ENCODE measurements at regions not wholly inside any gene's neighbourhood (a gene's known extent, or its start where the extent isn't known, plus 50 kb on each side); places are given as distances from the start of the nearest gene placed in this dataset.
A peak's percentile ranks its signal among the peaks of the same experiment; 100 is the strongest.

- no peak for DNase-seq
These were observed 83.7 kb upstream of the EGLN3 start for GRCh38 chr14:34034447-34035176.

DNA sequence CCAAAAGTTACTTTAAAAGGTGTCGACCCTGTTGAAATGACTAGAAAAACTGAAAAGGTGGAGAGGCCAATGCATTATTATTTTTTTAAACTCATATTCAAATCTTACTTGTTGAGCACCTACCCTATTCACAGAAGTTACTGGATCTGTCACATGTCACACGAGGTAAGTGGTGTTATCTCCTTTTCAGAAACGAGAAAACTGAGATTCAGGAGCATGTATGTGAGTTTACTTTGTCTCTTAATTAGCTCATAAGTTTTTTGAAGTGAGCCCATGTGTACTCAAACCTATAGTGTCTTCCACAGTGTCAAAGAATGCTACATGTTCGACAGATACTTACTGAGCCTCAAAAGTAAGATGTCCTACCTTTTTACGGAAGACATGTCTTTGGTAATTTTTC, 81.8 kb upstream of the EGLN3 start:
- DNase-seq: no peak

DNA sequence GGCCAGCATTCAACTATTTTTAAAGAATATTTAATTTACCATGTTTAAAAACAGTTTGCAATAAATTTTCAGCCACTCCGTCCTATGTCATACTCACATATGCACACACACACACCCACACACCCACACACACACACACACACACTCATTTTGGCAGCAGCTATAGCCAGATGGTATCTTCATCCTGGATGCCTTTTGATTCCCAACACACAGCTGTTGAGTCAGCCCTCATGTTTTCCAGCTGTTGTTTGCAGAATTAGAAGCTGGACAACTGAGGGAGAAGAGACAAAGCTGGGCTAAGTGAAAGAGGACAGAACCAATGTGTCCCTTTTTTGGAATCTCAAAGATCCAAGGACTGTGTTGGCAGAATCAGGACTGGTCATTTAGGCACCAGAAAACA, 80.0 kb upstream of the EGLN3 start:
- DNase-seq: peak; percentile 45

GRCh38 chr14:34029921-34030334, 79.1 kb upstream of the EGLN3 start:
- DNase-seq: no peak

DNA sequence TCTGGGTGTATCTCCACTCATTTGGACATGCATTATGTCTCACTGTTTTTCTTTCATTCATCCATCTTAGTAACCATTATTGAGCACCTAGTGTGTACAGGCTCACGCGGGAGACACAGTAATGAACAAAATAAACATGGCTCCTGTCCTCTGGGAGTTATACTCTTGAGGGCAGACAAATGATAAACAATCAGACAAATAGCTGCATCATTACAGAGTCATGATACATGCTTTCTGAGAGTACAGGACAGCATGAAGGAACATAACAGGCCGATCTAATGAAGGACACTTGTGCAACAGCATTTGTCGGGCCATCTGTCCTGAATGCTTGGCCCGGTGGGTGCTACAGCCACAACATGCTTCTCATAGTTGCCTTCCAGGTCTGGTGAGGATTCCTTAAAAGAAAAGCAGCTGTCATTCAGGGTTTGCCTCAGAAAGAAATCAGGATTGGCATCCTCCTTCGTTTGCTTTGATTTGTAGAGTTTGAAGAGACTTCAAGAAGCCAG, 77.2 kb upstream of the EGLN3 start:
- no peak for DNase-seq

- no peak for DNase-seq
These were observed 76.5 kb upstream of the EGLN3 start for GRCh38 chr14:34027130-34027989.

DNA sequence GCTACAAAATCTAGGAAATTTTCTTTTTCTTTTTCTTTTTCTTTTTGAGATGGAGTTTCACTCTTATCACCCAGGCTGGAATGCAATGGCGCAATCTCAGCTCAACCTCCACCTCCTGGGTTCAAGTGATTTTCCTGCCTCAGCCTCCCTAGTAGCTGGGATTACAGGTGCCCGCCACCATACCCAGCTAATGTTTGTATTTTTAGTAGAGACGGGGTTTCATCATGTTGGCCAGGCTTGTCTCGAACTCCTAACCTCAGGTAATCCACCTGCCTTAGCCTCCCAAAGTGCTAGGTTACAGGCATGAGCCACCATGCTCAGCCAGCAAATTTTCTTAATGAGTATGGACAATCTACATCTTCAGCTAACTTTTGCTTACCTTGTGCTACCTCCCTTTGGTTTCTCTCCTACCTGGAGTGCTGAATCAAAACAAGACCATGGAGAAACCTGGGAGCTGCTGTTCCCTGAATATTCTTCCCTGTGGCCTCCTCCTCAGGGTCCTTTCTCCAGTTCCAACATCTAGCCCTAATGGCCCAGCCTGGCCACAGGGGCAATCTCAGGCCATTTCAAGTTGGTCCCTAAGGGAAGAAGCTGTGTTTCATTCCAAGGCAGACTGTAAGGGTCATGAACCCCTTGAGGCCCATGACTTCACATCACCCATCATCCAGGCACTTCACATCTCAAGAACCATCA, 74.6 kb upstream of the EGLN3 start:
- DNase-seq: no peak

DNA sequence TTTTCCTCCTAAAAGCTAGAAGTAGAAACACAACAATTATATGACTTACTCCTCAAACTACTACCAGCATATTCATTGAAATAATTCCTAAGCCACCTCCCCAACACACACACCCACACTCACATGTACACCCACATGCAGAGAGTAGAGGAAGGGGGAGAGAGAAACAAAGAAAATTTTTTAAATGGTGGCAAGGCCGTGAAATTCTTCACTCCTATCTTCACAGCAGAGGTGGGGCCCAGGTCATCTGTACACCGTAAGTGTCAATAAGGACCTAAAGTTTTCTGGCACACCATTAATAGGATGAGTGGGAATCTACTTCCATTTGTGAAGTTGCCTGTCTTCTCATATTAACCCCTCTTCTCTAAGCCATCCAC, 73.9 kb upstream of the EGLN3 start:
- DNase-seq: no peak

- no peak for DNase-seq
These were observed 73.2 kb upstream of the EGLN3 start for GRCh38 chr14:34023824-34024767.

DNA sequence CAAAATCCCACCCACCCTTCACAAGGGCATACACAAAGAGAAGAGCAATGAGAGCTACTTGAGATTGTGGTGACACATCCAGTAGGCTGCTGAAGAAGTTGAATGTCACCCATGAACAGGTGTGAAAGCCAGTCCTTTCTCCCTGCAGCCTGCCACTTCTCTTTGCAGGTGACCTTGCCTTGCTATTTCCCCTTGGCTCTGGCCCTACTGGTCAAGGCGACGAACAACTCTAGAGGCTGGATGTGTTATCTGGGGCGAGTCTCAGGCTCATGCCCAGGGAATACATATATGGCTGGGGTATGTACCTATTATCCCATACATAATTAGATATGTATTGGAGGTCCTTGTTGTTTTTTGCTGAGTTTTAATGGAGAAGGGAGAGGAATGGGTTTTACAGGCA, 70.2 kb upstream of the EGLN3 start:
- peak; percentile 96 for DNase-seq

DNA sequence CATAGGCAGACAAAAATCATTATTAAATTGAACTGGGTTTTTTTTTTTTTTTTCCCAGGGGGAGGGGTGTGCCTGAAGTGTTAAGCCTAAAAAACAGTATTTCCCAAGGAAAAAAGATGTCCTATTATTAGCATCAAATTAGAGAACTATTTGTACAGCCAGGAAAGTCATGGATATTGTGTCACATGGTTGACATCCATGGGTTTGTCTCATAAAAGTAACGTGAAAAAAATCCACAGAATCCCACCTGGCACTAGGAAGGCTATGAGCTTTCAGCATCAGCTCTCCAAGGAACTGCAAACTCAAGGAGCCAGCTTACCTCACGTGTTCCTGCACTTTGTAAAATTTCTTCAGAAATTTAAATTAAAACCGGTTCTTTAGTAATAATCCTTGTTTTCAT, 69.1 kb upstream of the EGLN3 start:
- no peak for DNase-seq

DNA sequence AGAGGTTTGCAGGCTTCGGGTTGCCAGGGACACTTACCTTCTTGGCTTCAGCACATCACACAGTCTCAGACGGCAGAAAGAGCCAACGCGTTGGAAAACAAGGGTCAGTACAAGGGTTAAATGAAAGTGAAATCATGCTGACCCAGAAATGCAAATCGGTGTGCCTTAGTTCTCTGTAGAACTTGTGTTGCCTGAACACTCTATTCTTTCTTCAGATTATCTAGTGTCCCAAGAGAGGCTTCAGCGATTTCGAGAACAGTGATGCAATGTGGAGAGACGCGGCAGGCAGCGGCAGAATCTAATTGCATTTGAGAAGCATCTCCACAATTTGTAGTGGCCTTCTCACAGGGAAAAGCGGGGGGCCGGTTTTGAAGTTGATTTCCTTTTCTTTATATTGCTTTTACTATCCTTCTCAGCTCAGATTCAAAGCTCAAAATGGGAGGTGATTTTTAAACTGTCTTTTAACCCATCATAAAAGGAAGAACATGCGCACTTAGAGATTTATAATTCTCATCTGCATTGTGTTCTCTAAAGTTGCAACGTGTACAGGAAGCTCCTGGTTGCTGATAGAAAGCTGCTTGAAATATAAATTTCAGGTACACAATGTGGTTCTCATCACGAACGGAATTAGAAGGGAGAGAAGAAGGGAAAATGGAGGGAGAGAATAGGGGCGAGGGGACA, 67.8 kb upstream of the EGLN3 start:
- DNase-seq: peak; percentile 63

- DNase-seq: no peak
These were observed 67.3 kb upstream of the EGLN3 start for GRCh38 chr14:34018125-34018524.

- DNase-seq: no peak
These were observed 64.5 kb upstream of the EGLN3 start for GRCh38 chr14:34015383-34015782.

DNA sequence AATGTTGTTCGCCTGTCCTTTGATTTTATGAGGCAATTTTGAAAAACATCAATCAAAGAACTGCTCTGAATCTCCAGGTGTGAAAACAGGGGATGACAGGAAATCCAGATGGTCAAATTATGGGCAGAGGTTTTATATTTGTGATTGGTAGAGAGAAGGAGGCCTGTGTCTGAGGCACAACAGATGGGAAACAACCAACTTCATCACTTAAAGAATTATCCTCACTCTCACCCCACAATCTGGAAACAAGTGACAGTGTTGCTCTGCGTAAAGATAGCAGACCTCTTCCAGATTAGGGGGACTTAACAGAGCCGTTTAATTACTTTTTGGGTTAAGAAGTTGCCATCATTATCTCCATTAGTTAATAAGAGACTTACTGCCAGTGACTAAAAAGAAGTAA, 64.1 kb upstream of the EGLN3 start:
- no peak for DNase-seq

DNA sequence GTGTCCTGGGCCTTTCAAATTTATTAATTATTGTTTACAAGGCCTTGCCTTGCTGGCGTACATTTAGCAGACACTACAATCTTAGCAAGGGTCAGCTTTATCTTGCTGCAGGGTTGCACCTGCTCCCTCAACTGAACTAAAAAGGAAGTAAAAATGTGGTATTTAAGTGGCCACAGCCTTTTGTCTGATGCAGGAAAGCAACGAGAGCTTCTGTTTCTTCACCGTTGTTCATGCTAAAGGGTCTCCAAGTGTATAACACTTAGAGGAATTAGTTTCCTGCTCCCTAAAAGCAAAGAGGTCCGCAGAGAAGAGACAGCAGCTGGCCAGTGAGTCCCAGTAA, 62.8 kb upstream of the EGLN3 start:
- peak; percentile 72 for DNase-seq

DNA sequence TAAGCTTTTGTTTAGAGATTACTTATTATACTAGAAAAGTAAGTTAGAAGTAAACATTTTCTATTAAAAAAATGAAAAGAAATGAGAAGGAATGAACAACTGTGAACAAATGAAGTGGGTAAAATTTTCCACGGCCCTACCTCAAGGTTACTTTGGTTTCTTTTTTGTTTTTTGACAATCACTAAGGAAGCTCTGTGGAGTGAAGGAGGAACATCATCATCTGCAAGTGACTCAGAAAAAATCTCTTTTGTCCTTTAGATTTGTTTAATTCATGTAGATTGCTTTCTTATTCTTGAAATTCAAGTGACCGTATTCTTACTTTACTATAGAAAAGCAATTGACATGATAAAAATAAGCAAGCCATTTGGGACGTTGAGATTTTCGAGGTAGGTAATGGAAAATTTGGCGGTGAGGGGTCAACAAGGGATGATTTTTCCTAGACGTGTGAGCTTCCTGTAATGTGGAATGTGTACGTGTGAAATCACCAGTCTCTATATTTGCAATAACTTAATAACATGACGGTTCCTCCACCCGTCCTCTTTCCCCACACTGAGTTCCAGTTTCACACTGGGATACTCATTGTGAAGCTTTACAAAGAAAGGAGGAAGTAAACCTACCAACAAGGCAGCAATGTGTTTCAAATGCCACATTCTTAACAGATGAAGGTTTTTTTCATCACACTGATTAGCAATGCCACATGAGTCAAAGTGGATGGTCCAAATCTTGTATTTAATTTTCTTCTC, 62.3 kb upstream of the EGLN3 start:
- peak; percentile 69 for DNase-seq

GRCh38 chr14:34012369-34012768, 61.5 kb upstream of the EGLN3 start:
- DNase-seq: no peak

- no peak for DNase-seq
These were observed 59.1 kb upstream of the EGLN3 start for GRCh38 chr14:34009956-34010355.

DNA sequence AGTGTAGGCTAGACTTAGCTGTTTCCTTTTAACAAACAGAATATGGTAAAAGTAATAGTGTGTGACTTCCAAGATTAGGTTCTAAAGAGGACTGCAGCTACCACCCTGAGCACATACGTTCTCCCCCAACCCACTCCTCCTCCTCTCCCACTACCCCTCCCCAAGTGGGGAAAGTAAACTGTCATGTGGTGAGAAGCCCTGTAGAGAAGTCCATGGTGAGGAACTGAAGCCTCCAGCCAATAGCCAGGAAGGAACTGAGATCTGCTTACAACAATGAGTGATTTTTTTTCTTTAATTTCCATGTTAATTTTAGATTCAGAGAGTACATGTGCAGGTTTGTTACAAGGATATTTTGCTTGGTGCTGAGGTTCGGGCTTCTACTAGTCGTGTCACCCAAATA, 57.0 kb upstream of the EGLN3 start:
- DNase-seq: no peak

DNA sequence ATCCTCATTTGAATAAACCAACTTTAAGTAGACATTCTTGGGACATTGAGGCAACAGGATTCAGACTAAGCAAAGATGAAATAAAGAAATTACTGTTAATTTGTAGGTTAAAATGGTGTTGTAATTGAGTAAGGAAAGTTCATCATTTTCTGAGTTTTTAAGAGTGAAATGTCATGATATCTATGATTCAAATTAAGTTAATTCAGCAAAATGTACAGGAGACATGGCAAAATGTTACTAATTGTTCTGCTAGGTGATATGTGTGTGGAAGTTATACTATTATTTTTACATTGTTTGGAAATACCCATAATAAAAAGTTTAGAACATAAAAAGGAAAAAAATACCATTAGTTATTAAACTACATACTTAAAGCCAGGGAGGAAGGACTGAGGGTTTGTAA, 55.0 kb upstream of the EGLN3 start:
- DNase-seq: no peak

Measured in NCI-H2029 (cell line).